PC-3 (cell line): ENCODE measurements at regions not wholly inside any gene's neighbourhood (a gene's known extent, or its start where the extent isn't known, plus 50 kb on each side); places are given as distances from the start of the nearest gene placed in this dataset.

Experiments
- ATAC-seq: fragments of 200-7000 bp; cut with Tn5 transposase; 2 replicates; pipeline ENCODE4 v1.9.1; 2020; ENCODE audit warnings: mild to moderate bottlenecking, moderate library complexity
- BruUV-seq: library from RNA; stranded (reverse); fragments of 400-500 nt; replicated peaks from 2 replicates; lab custom pipeline; 2021; lab: Mats Ljungman, UMichigan
- CTCF ChIA-PET: fragments of 300-600 bp; sonication (Branson Sonifier 250); formaldehyde crosslinking; loops from one replicate; lab custom pipeline; 2022; ENCODE audit warnings: antibody characterized with exemption; lab: Charles Lee
- POLR2A ChIA-PET: fragments of 300-600 bp; sonication (Branson Sonifier 250); formaldehyde crosslinking; loops from one replicate; lab custom pipeline; 2022; ENCODE audit warnings: antibody characterized with exemption; ENCODE audit not compliant: unreplicated experiment; lab: Charles Lee
- DNase-seq: peaks from one replicate; pipeline ENCODE4 v3.0.0-alpha.2; 2015
- H2AFZ ChIP-seq: fragments of 300-600 bp; sonication (generic); 2 replicates; pipeline ENCODE4 v1.6.0; 2016; ENCODE audit warnings: antibody characterized with exemption, low read length
- H3F3A ChIP-seq: fragments of 300-600 bp; sonication (generic); one replicate; pipeline ENCODE4 v1.6.0; 2017; ENCODE audit warnings: antibody characterized with exemption, low read length, control low read depth, mild to moderate bottlenecking; ENCODE audit not compliant: unreplicated experiment
- H3K27ac ChIP-seq: fragments of 300-600 bp; sonication (generic); 2 replicates; pipeline ENCODE4 v1.5.1; 2016; ENCODE audit warnings: mild to moderate bottlenecking, low read length
- H3K27me3 ChIP-seq: fragments of 300-600 bp; sonication (generic); 2 replicates; pipeline ENCODE4 v1.6.1; 2016; ENCODE audit warnings: low read length, mixed read lengths
- H3K36me3 ChIP-seq: fragments of 300-600 bp; sonication (generic); 2 replicates; pipeline ENCODE4 v1.6.1; 2016; ENCODE audit warnings: low read depth, mixed run types, low read length, mixed read lengths
- H3K4me1 ChIP-seq: fragments of 300-600 bp; sonication (generic); 2 replicates; pipeline ENCODE4 v1.5.1; 2016; ENCODE audit warnings: low read length; ENCODE audit not compliant: insufficient read depth
- H3K4me2 ChIP-seq: fragments of 300-600 bp; sonication (generic); 2 replicates; pipeline ENCODE4 v1.6.0; 2016; ENCODE audit warnings: low read length
- H3K4me3 ChIP-seq: fragments of 300-600 bp; sonication (generic); 2 replicates; pipeline ENCODE4 v1.5.1; 2016; ENCODE audit warnings: mild to moderate bottlenecking, low read length, mixed read lengths
- H3K79me2 ChIP-seq: fragments of 300-600 bp; sonication (generic); 2 replicates; pipeline ENCODE4 v1.6.1; 2017; ENCODE audit warnings: low read length, mixed read lengths
- H3K9ac ChIP-seq: fragments of 300-600 bp; sonication (generic); 2 replicates; pipeline ENCODE4 v1.6.0; 2016; ENCODE audit warnings: mild to moderate bottlenecking, low read length
- H3K9me2 ChIP-seq: fragments of 300-600 bp; sonication (generic); replicated peaks from 2 replicates; pipeline ENCODE4 v1.6.1; 2016; ENCODE audit warnings: mixed run types, low read length, mixed read lengths
- H3K9me3 ChIP-seq: fragments of 300-600 bp; sonication (generic); 2 replicates; pipeline ENCODE4 v1.6.1; 2016; ENCODE audit warnings: low read length, mixed read lengths
- H4K20me1 ChIP-seq: fragments of 300-600 bp; sonication (generic); 2 replicates; pipeline ENCODE4 v1.6.1; 2016; ENCODE audit warnings: low read length, mixed read lengths
- EZH2 ChIP-seq: fragments of 300-600 bp; sonication (generic); IDR thresholded peaks from one replicate; pipeline ENCODE4 v1.6.1; 2017; ENCODE audit warnings: antibody characterized with exemption, mild to moderate bottlenecking, low read length; ENCODE audit not compliant: unreplicated experiment
- EZH2phosphoT487 ChIP-seq: fragments of 300-600 bp; sonication (generic); IDR thresholded peaks from 2 replicates; pipeline ENCODE4 v1.6.1; 2018; ENCODE audit warnings: mild to moderate bottlenecking, antibody characterized with exemption, low read length, borderline replicate concordance
- intact Hi-C: fragments of 100-400 bp; cut with micrococcal nuclease; formaldehyde crosslinking; loops from 2 replicates; pipeline ENCODE4 v1.9.0; 2023
- TF ChIP-seq, protein P1 (sequence below): fragments of 300-600 bp; sonication (generic); conservative IDR thresholded peaks from 2 replicates; pipeline ENCODE4 v1.5.1; 2017; ENCODE audit warnings: antibody characterized with exemption, low read depth, mild to moderate bottlenecking, low read length

DNA sequence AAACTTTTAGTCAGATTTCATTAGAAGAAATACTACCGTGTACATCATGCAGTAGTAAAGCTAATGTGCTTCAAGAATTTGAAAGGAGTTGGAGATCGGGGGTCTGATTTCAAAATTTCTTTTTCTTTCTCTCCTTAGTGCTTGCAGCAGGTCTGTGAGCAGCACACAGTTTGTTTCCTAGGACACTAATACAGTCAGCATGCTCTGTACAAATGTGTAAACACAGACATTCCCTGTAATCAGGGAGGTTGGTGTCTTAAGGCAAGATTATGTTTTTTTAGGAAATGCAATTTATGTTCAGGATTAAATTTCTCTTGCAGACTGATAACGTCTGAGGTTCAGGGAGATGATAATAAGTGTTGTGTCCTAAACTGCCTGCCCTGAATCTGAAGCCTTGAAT lies 142.7 kb downstream of the ALX1 start:
- TF ChIP-seq EZH2phosphoT487: no peak
- TF ChIP-seq, protein P1, sequence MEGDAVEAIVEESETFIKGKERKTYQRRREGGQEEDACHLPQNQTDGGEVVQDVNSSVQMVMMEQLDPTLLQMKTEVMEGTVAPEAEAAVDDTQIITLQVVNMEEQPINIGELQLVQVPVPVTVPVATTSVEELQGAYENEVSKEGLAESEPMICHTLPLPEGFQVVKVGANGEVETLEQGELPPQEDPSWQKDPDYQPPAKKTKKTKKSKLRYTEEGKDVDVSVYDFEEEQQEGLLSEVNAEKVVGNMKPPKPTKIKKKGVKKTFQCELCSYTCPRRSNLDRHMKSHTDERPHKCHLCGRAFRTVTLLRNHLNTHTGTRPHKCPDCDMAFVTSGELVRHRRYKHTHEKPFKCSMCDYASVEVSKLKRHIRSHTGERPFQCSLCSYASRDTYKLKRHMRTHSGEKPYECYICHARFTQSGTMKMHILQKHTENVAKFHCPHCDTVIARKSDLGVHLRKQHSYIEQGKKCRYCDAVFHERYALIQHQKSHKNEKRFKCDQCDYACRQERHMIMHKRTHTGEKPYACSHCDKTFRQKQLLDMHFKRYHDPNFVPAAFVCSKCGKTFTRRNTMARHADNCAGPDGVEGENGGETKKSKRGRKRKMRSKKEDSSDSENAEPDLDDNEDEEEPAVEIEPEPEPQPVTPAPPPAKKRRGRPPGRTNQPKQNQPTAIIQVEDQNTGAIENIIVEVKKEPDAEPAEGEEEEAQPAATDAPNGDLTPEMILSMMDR: no peak
- no peak for TF ChIP-seq EZH2
- no peaks in the 10 kb centered on the region for H3K9me2 ChIP-seq
- no peaks in the 10 kb centered on the region for H3K79me2 ChIP-seq
- no peak for DNase-seq
- no peak overlapping the region for H3K9ac ChIP-seq
- ATAC-seq: no peak
- H3K9me3 ChIP-seq: no peaks in the 10 kb centered on the region
- no peak overlapping the region for H3K27ac ChIP-seq
- no peak overlapping the region for H2AFZ ChIP-seq
- no peaks in the 10 kb centered on the region for H3K4me1 ChIP-seq
- no peaks in the 10 kb centered on the region for H3K36me3 ChIP-seq
- no peaks in the 10 kb centered on the region for H4K20me1 ChIP-seq
- intact Hi-C loops: no loop called here
- peaks cover 21% of the 10 kb centered on the region; the same call in 1 of the 2 replicates for H3K27me3 ChIP-seq
- ChIA-PET CTCF (no interaction called here), POLR2A (no interaction called here)
- BruUV-seq: no TSS peak
- H3F3A ChIP-seq: no peaks in the 10 kb centered on the region
- H3K4me3 ChIP-seq: no peak overlapping the region
- H3K4me2 ChIP-seq: no peak overlapping the region

DNA sequence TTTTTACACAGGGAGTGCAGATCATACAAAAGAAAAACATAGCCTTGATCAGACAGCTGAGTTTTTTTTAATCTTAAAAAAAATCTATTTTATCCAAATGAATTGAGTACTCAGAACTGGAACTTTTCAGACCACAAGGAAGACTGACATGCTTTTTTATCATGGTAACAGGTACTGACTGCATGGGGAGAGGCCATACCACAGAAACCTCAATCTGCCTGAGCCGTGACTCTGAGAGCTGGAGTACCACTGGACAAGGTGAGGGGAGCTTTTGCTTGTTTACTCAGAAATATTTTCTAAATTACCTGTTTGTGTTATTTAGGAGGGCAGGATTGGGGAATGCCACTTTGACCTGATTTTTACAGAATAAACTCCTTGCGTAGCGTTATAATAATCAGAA lies 143.9 kb downstream of the ALX1 start:
- no TSS peak for BruUV-seq
- no peak overlapping the region for H3K27ac ChIP-seq
- no peaks in the 10 kb centered on the region for H3F3A ChIP-seq
- DNase-seq (no peak), ATAC-seq (no peak)
- no peaks in the 10 kb centered on the region for H3K4me1 ChIP-seq
- H3K27me3 ChIP-seq: peaks cover 21% of the 10 kb centered on the region; the same call in 1 of the 2 replicates
- no peak overlapping the region for H3K4me3 ChIP-seq
- H3K4me2 ChIP-seq: no peak overlapping the region
- intact Hi-C loops: loop anchor here (1.0 to 2.0 kb wide), 2 partner anchors 25 to 268 kb away; no protein-coding TSS in a partner anchor
- TF ChIP-seq, protein P1: no peak
- TF ChIP-seq EZH2 (no peak), EZH2phosphoT487 (no peak)
- no peak overlapping the region for H3K9ac ChIP-seq
- no peaks in the 10 kb centered on the region for H3K9me3 ChIP-seq
- no peaks in the 10 kb centered on the region for H4K20me1 ChIP-seq
- CTCF ChIA-PET: interaction anchor here (1.0 to 1.4 kb wide), 2 partner anchors 67 to 113 kb away, joined by 3 to 4 read pairs; no protein-coding TSS in a partner anchor
- no peak overlapping the region for H2AFZ ChIP-seq
- no peaks in the 10 kb centered on the region for H3K79me2 ChIP-seq
- no peaks in the 10 kb centered on the region for H3K9me2 ChIP-seq
- POLR2A ChIA-PET: interaction anchor here (0.6 kb wide), 2 partner anchors 164 to 216 kb away, joined by 3 to 7 read pairs; no protein-coding TSS in a partner anchor
- H3K36me3 ChIP-seq: no peaks in the 10 kb centered on the region
